CD4-positive, CD25-positive, alpha-beta regulatory T cell (primary cell): ENCODE measurements at regions not wholly inside any gene's neighbourhood (a gene's known extent, or its start where the extent isn't known, plus 50 kb on each side); places are given as distances from the start of the nearest gene placed in this dataset.

Experiments
- ATAC-seq, 2 donors: fragments of 150-1000 bp; cut with Tn5 transposase; one replicate each; pipeline ENCODE4 v1.10.0; 2021; ENCODE audit warnings: low read depth in 2 of 2, moderate number of reproducible peaks in 2 of 2, moderate library complexity in 1 of 2
- DNase-seq, 3 donors: peaks; one replicate each; pipeline versions ENCODE4 v3.0.0 to v3.0.0-alpha.2; 2012 to 2022; ENCODE audit warnings: mixed read lengths in 1 of 3
- H3K27ac ChIP-seq: one replicate; pipeline ENCODE4 v1.7.0; 2013; ENCODE audit warnings: mild to moderate bottlenecking, low read length; ENCODE audit not compliant: insufficient read depth, poor library complexity, severe bottlenecking
- H3K27me3 ChIP-seq: one replicate; pipeline ENCODE4 v1.7.0; 2013; ENCODE audit warnings: low read length; ENCODE audit not compliant: control insufficient read depth, insufficient read depth
- H3K36me3 ChIP-seq: one replicate; pipeline ENCODE4 v1.7.0; 2013; ENCODE audit warnings: mild to moderate bottlenecking, low read length, moderate library complexity; ENCODE audit not compliant: control insufficient read depth, insufficient read depth
- H3K4me1 ChIP-seq: 2 replicates; pipeline ENCODE4 v1.7.0; 2013; ENCODE audit warnings: mild to moderate bottlenecking, low read length; ENCODE audit not compliant: insufficient read depth, control insufficient read depth, poor library complexity, severe bottlenecking
- H3K4me3 ChIP-seq: one replicate; pipeline ENCODE4 v1.7.0; 2013; ENCODE audit warnings: low read depth, mild to moderate bottlenecking, low read length, moderate library complexity
- H3K9me3 ChIP-seq, 2 experiments: 1 replicate in 1 of 2; 2 replicates in 1 of 2; pipeline ENCODE4 v1.7.0; 2013; ENCODE audit warnings: low read length in 2 of 2, mild to moderate bottlenecking in 1 of 2, moderate library complexity in 1 of 2; ENCODE audit not compliant: control insufficient read depth in 2 of 2
- H3K27ac Mint-ChIP-seq, 3 donors: one replicate each; pipeline ENCODE4 v1.8.0; 2020 to 2022; ENCODE audit warnings: mild to moderate bottlenecking in 3 of 3, mixed read lengths in 3 of 3, moderate library complexity in 2 of 3
- H3K27me3 Mint-ChIP-seq: one replicate; pipeline ENCODE4 v1.8.0; 2022; ENCODE audit warnings: mild to moderate bottlenecking, mixed read lengths
- H3K36me3 Mint-ChIP-seq: one replicate; pipeline ENCODE4 v1.8.0; 2020; ENCODE audit warnings: mixed read lengths
- H3K4me1 Mint-ChIP-seq, 4 donors: one replicate each; pipeline ENCODE4 v1.8.0; 2020 to 2022; ENCODE audit warnings: mixed read lengths in 4 of 4, mild to moderate bottlenecking in 1 of 4
- H3K4me3 Mint-ChIP-seq, 4 donors: one replicate each; pipeline ENCODE4 v1.8.0; 2020 to 2022; ENCODE audit warnings: mild to moderate bottlenecking in 4 of 4, mixed read lengths in 4 of 4, moderate library complexity in 3 of 4
- H3K9me3 Mint-ChIP-seq, 7 donors: one replicate each; pipeline ENCODE4 v1.8.0; 2020 to 2022; ENCODE audit warnings: mixed read lengths in 7 of 7, mild to moderate bottlenecking in 3 of 7, moderate library complexity in 2 of 7

DNA sequence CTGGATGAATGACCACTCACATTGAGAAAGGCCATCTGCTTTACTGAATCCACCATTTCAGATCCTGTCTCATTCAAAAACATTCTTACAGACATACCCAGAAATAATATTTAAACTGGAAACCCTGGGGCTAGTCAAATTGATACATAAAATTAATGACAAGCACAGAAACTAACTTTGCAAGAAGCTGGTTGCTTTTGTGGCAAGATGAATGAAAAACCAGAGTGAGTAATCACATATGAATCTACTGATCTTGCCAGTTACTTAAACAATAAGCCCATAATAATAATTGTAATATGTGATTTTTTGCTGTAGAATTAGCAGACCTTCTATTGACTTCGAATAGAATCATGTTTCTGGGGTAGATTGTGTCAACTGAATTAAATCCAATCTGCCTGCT, 235.1 kb downstream of the PPARGC1A start:
- Mint-ChIP-seq H3K4me3 (no peak overlapping the region), H3K27me3 (no peaks in the 10 kb centered on the region), H3K36me3 (no peaks in the 10 kb centered on the region), H3K9me3 (peaks cover 0 to 7% (median 4%) of the 10 kb centered on the region in 7 donors), H3K27ac (no peak overlapping the region), H3K4me1 (no peaks in the 10 kb centered on the region)
- no peak overlapping the region for H3K27ac ChIP-seq
- no peak for ATAC-seq
- H3K4me3 ChIP-seq, result no peak overlapping the region
- no peak for DNase-seq
- H3K9me3 ChIP-seq, result no peaks in the 10 kb centered on the region
- no peaks in the 10 kb centered on the region for H3K27me3 ChIP-seq
- no peaks in the 10 kb centered on the region for H3K36me3 ChIP-seq
- H3K4me1 ChIP-seq, result no peaks in the 10 kb centered on the region

DNA sequence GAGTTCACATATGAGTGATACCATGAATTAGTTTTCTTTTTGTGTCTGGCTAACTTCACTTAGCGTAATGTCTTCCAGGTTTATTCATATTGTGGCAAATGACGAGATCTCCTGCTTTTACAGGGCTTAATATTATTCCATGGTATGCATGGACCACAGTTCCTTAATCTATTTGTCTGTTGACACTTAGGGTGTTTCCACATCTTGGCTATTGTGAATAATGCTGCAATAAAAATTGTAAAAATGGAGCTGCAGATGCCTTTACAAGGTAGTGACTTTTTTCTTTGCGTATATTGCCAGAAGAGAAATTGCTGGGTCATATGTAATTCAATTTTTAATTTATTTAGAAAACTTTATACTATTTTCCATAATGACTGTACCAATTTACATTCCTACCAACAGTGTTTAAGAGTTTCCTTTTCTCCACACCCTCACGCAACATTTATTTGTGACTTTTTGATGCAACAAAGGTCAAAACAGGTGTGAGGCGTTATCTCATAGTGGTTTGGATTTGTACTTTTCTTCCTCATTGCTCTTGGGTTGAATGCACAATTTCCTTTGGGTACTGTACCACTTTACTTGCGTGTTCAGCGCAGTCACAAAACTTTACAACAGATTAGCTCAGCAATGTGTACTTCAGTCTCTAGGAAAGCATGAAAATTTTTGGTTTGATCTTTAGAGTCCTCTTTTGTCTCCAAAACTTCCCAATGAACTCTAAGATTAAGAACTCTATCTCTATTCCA, 240.8 kb downstream of the PPARGC1A start:
- Histone ChIP-seq H3K27ac (no peak overlapping the region), H3K4me3 (no peak overlapping the region), H3K36me3 (no peaks in the 10 kb centered on the region), H3K4me1 (no peaks in the 10 kb centered on the region), H3K27me3 (no peaks in the 10 kb centered on the region), H3K9me3 (no peaks in the 10 kb centered on the region)
- H3K27ac Mint-ChIP-seq, result no peak overlapping the region
- H3K9me3 Mint-ChIP-seq, result peaks cover 0 to 10% (median 4%) of the 10 kb centered on the region in 7 donors
- no peaks in the 10 kb centered on the region for H3K36me3 Mint-ChIP-seq
- no peaks in the 10 kb centered on the region for H3K4me1 Mint-ChIP-seq
- H3K4me3 Mint-ChIP-seq, result no peak overlapping the region
- DNase-seq (no peak), ATAC-seq (no peak)
- no peaks in the 10 kb centered on the region for H3K27me3 Mint-ChIP-seq

DNA sequence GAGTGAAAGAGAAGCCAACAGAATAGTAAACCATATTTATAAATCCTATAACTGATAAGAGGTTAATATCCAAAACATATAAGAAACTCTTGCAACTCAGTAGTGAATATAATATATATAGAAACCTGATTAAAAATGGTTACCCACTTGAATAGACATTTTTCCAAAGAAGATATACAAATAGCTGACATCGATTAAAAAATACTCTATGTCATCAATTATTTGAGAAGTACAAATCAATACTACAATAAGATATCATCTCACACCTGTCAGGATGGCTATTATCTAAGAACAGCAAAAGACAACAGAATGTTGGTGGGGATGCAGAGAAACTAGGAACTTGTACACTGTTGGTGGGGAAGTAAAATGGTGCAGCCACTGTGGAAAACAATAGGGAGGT, 254.4 kb downstream of the PPARGC1A start:
- H3K27ac Mint-ChIP-seq, result no peak overlapping the region
- Histone ChIP-seq H3K27ac (no peak overlapping the region), H3K4me1 (no peaks in the 10 kb centered on the region), H3K9me3 (no peaks in the 10 kb centered on the region), H3K4me3 (no peak overlapping the region), H3K27me3 (no peaks in the 10 kb centered on the region), H3K36me3 (no peaks in the 10 kb centered on the region)
- DNase-seq (no peak), ATAC-seq (no peak)
- H3K36me3 Mint-ChIP-seq, result no peaks in the 10 kb centered on the region
- H3K4me1 Mint-ChIP-seq, result no peaks in the 10 kb centered on the region
- H3K27me3 Mint-ChIP-seq, result no peaks in the 10 kb centered on the region
- H3K9me3 Mint-ChIP-seq, result peaks cover 0 to 9% (median 3%) of the 10 kb centered on the region in 7 donors
- H3K4me3 Mint-ChIP-seq, result no peak overlapping the region

DNA sequence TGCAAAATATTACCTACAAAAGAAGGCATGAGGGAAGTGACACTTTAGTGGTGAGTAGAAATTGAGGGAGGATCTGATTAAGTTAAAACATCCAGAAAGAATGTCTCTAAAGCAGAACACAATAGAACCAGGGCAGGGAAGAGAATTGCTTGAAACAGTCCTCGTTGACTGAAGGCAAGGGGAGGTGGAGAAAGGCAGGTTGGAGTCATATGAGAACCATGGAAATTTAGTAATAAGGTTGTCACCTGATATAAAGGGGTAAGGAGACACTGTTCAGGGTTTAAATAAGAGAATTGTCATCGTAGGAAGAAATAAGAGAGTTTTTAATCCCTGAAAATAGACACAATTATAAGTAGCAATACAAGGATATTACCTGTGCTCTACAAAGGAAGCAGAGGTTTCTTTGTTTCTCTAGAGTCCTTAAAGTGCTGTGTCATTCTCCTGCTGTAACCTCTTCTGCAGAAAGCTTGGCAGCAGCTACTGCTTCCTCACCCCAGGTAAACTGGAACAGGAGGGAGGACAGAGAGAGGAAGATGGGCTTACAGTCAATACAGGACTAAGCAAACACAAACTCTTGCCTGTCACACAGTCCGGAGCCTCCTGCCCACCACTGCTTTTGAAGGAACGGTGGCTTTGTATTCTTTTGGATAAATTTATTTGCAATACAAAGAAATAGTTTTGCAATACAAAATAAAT, 258.4 kb downstream of the PPARGC1A start:
- H3K9me3 ChIP-seq, result no peaks in the 10 kb centered on the region
- DNase-seq (no peak), ATAC-seq (no peak)
- Mint-ChIP-seq H3K27ac (no peak overlapping the region), H3K9me3 (peaks cover 0 to 5% (median 2%) of the 10 kb centered on the region in 7 donors), H3K4me3 (no peak overlapping the region), H3K27me3 (no peaks in the 10 kb centered on the region), H3K4me1 (no peaks in the 10 kb centered on the region), H3K36me3 (no peaks in the 10 kb centered on the region)
- H3K4me1 ChIP-seq, result no peaks in the 10 kb centered on the region
- no peak overlapping the region for H3K4me3 ChIP-seq
- no peaks in the 10 kb centered on the region for H3K27me3 ChIP-seq
- H3K36me3 ChIP-seq, result no peaks in the 10 kb centered on the region
- H3K27ac ChIP-seq, result no peak overlapping the region

GRCh38 chr4:23630110-23630509, 259.7 kb downstream of the PPARGC1A start:
- H3K27ac Mint-ChIP-seq, result no peak overlapping the region
- peak overlapping the region in 1 of 4 donors; percentile 44 for H3K4me3 Mint-ChIP-seq
- no peaks in the 10 kb centered on the region for H3K27me3 Mint-ChIP-seq
- no peaks in the 10 kb centered on the region for H3K9me3 ChIP-seq
- peaks cover 0 to 6% (median 0%) of the 10 kb centered on the region in 7 donors for H3K9me3 Mint-ChIP-seq
- no peaks in the 10 kb centered on the region for H3K4me1 ChIP-seq
- ATAC-seq (no peak), DNase-seq (no peak)
- H3K36me3 ChIP-seq, result no peaks in the 10 kb centered on the region
- H3K4me1 Mint-ChIP-seq, result no peaks in the 10 kb centered on the region
- no peak overlapping the region for H3K4me3 ChIP-seq
- H3K36me3 Mint-ChIP-seq, result no peaks in the 10 kb centered on the region
- H3K27me3 ChIP-seq, result no peaks in the 10 kb centered on the region
- no peak overlapping the region for H3K27ac ChIP-seq

DNA sequence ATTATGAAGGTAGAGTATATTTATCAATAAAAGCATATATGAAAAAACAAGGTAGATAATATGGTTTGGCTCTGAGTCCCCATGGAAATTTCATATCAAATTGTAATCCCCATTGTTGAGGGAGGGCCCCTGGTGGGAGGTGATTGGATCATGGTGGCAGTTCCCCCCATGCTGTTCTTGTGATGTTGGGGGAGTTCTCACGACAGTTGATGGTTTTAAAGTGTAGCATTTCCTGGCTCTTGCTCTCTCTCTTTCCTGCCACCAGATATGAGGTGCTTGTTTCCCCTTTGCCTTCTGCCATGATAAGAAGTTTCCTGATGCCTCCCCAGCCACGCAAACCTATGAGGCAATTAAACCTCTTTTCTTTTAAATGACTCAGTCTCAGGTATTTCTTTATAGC, 260.4 kb downstream of the PPARGC1A start:
- H3K9me3 Mint-ChIP-seq, result peaks cover 0 to 7% (median 1%) of the 10 kb centered on the region in 7 donors
- no peak overlapping the region for H3K4me3 ChIP-seq
- H3K36me3 Mint-ChIP-seq, result no peaks in the 10 kb centered on the region

GRCh38 chr4:23614284-23614892, 275.5 kb downstream of the PPARGC1A start:
- Histone ChIP-seq H3K36me3 (no peaks in the 10 kb centered on the region), H3K27me3 (no peaks in the 10 kb centered on the region), H3K4me1 (no peaks in the 10 kb centered on the region), H3K4me3 (no peak overlapping the region), H3K9me3 (no peaks in the 10 kb centered on the region), H3K27ac (no peak overlapping the region)
- no peak for ATAC-seq
- H3K9me3 Mint-ChIP-seq, result peaks cover 0 to 4% (median 0%) of the 10 kb centered on the region in 7 donors
- peak in 1 of 3 donors; percentile 0 for DNase-seq
- no peaks in the 10 kb centered on the region for H3K36me3 Mint-ChIP-seq
- H3K27ac Mint-ChIP-seq, result no peak overlapping the region
- H3K4me3 Mint-ChIP-seq, result no peak overlapping the region
- H3K4me1 Mint-ChIP-seq, result no peaks in the 10 kb centered on the region
- H3K27me3 Mint-ChIP-seq, result no peaks in the 10 kb centered on the region

More for the DNA sequence above, 260.4 kb downstream of the PPARGC1A start:
- no peak overlapping the region for H3K27ac ChIP-seq
- no peaks in the 10 kb centered on the region for H3K9me3 ChIP-seq
- no peak for DNase-seq
- H3K4me1 Mint-ChIP-seq, result no peaks in the 10 kb centered on the region
- H3K36me3 ChIP-seq, result no peaks in the 10 kb centered on the region
- H3K27ac Mint-ChIP-seq, result no peak overlapping the region
- H3K4me3 Mint-ChIP-seq, result no peak overlapping the region
- no peaks in the 10 kb centered on the region for H3K4me1 ChIP-seq
- no peak for ATAC-seq
- no peaks in the 10 kb centered on the region for H3K27me3 Mint-ChIP-seq
- H3K27me3 ChIP-seq, result no peaks in the 10 kb centered on the region
